Fibroblast of the aortic adventitia (primary cell): ENCODE measurements at regions not wholly inside any gene's neighbourhood (a gene's known extent, or its start where the extent isn't known, plus 50 kb on each side); places are given as distances from the start of the nearest gene placed in this dataset.

Source experiments
- DNase-seq: peaks from one replicate; pipeline ENCODE4 v3.0.0-alpha.2; 2010; ENCODE audit warnings: low read depth
- H3K4me3 ChIP-seq: 2 replicates; pipeline ENCODE4 v1.5.1; 2011; ENCODE audit warnings: low read depth, mild to moderate bottlenecking, control low read depth, low read length, moderate library complexity
- TF ChIP-seq, protein P1 (sequence below): IDR thresholded peaks from 2 replicates; pipeline ENCODE4 v1.5.1; 2011; ENCODE audit warnings: mild to moderate bottlenecking, low read length, control low read depth, inconsistent platforms; ENCODE audit not compliant: insufficient read depth

GRCh38 chr1:221813887-221814286 lies 72.0 kb upstream of the DUSP10 start:
- TF ChIP-seq, protein P1, sequence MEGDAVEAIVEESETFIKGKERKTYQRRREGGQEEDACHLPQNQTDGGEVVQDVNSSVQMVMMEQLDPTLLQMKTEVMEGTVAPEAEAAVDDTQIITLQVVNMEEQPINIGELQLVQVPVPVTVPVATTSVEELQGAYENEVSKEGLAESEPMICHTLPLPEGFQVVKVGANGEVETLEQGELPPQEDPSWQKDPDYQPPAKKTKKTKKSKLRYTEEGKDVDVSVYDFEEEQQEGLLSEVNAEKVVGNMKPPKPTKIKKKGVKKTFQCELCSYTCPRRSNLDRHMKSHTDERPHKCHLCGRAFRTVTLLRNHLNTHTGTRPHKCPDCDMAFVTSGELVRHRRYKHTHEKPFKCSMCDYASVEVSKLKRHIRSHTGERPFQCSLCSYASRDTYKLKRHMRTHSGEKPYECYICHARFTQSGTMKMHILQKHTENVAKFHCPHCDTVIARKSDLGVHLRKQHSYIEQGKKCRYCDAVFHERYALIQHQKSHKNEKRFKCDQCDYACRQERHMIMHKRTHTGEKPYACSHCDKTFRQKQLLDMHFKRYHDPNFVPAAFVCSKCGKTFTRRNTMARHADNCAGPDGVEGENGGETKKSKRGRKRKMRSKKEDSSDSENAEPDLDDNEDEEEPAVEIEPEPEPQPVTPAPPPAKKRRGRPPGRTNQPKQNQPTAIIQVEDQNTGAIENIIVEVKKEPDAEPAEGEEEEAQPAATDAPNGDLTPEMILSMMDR: no peak

DNA sequence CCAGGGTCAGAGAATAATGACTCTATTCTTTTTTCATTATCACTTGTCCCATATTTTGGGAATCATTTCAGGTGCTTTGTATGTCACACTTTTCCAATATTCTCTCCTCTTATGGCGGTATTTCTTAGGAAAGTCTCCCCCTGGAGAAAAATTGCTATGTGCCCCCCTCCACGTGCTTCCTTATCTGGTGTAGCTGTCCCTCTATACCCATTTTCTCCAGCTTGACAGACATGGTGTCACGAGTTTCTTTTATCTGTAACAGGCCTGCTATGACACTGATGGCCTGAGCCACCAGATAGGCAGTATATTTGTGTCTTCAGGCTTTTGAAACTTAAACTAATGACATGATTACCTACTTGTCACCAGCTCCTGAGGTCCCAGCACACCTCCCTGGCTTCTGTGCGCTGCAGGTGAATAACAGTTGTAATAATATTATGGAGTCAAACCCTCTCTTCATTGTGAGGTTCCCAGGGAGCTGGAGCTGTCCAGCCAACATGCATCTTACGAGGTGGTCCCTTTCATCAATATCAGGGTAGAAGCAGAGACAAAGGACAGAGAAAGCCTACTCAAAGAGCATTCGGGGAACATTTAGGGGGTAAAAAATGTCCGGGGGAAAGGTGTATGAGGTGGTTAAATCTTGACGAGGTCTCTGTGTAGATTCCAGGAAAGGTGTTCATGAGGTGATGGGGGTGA lies 71.2 kb upstream of the DUSP10 start:
- DNase-seq: no peak
- TF ChIP-seq, protein P1: no peak
- no peak overlapping the region for H3K4me3 ChIP-seq

More at GRCh38 chr1:221813887-221814286, 72.0 kb upstream of the DUSP10 start:
- no peak overlapping the region for H3K4me3 ChIP-seq
- no peak for DNase-seq

DNA sequence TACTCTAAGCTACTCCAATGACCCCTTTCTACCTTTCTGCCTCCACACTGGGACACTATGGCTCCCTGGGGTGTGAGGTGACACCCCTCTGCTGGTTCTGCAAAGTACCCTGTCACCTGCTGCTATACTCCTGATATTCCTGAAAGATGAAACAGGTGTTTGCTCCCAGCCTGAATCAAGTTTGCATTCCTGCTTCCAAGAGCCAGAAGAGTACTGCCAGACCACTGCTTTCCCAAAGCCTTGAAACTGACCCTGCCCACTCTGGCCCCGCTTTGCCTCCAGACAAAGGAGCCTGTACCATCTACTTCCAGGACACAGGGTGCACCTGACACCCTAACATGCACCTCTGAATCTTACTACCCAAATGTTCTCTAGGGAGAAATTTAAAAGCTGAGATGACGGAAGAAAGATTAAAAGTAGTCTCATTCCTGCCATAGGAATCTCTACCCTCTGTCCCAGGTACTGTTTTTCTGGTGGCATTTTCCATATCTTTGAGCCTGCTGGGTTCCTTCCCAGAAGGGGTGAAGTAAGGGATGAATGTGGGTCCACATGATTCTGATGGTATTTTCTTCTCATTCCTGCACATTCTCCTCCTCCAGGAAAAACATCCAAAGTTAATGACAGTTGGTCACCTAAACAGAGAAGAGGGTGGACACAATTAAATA lies 70.3 kb upstream of the DUSP10 start:
- DNase-seq: no peak
- TF ChIP-seq, protein P1: no peak

GRCh38 chr1:221810406-221810805 lies 68.5 kb upstream of the DUSP10 start:
- DNase-seq: peak; percentile 18
- TF ChIP-seq, protein P1: no peak
- no peak overlapping the region for H3K4me3 ChIP-seq

More for the DNA sequence above, 70.3 kb upstream of the DUSP10 start:
- no peak overlapping the region for H3K4me3 ChIP-seq

- TF ChIP-seq, protein P1: no peak
- DNase-seq: no peak
- no peak overlapping the region for H3K4me3 ChIP-seq
Measured at GRCh38 chr1:221809091-221810029, 67.5 kb upstream of the DUSP10 start.

DNA sequence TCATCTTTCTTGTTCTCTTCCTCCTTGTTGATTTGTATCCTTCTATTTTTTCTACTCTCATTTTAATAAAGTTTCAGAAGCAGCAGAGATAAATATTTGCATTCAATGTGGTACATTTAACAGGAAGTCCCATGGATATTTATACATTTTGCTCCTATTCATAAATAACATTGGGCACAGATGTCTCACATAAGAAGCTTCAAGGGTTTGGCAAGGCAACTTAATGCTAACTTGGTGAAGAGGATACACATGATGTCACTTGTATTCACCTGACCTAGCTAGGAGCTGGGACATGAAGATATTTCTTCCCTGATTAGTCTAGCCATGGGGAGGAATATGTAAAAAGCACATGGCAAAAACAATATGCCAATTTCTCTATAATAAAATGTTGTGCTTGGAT lies 65.1 kb upstream of the DUSP10 start:
- no peak overlapping the region for H3K4me3 ChIP-seq
- TF ChIP-seq, protein P1: no peak
- DNase-seq: no peak
